ENCODE measurements at regions not wholly inside any gene's neighbourhood (a gene's known extent, or its start where the extent isn't known, plus 50 kb on each side); places are given as distances from the start of the nearest gene placed in this dataset.
"Not testable (repeated sequence)": the region's sequence is repeated elsewhere in the genome, so short reads cannot be mapped to it uniquely, and the experiment has no call there.

GRCh38 chr22:49453771-49454170 lies 373.9 kb downstream of the BRD1 start:
- no peak for DNase-seq (ENCODE audit: low read depth)
- TF ChIP-seq CTCF (IDR thresholded peaks at IDR 0.05; ENCODE audit: low read depth, low read length) (no peak), MYC (IDR thresholded peaks at IDR 0.05; ENCODE audit: low read depth, low read length) (no peak), MAX (IDR thresholded peaks at IDR 0.05; ENCODE audit: low read depth, low read length) (no peak), POLR2A (IDR thresholded peaks at IDR 0.05; ENCODE audit: extremely low read depth, insufficient read length) (no peak)
- no peak overlapping the region for H3K4me3 ChIP-seq (ENCODE audit: low read depth, low read length)

- DNase-seq (ENCODE audit: low read depth); H3K4me3 ChIP-seq (ENCODE audit: low read depth, low read length): not testable (repeated sequence)
Observed at GRCh38 chr22:49453019-49453418, 374.7 kb downstream of the BRD1 start.

- H3K4me3 ChIP-seq (ENCODE audit: low read depth, low read length): no peak overlapping the region
- TF ChIP-seq POLR2A (IDR thresholded peaks at IDR 0.05; ENCODE audit: extremely low read depth, insufficient read length) (no peak), MYC (IDR thresholded peaks at IDR 0.05; ENCODE audit: low read depth, low read length) (no peak), CTCF (IDR thresholded peaks at IDR 0.05; ENCODE audit: low read depth, low read length) (no peak), MAX (IDR thresholded peaks at IDR 0.05; ENCODE audit: low read depth, low read length) (no peak)
- DNase-seq (ENCODE audit: low read depth): no peak
Observed at GRCh38 chr22:49452362-49452946, 375.2 kb downstream of the BRD1 start.

GRCh38 chr22:49451070-49451840 lies 376.4 kb downstream of the BRD1 start:
- TF ChIP-seq MYC (IDR thresholded peaks at IDR 0.05; ENCODE audit: low read depth, low read length): no peak
- no peak for TF ChIP-seq POLR2A (IDR thresholded peaks at IDR 0.05; ENCODE audit: extremely low read depth, insufficient read length)
- no peak for TF ChIP-seq CTCF (IDR thresholded peaks at IDR 0.05; ENCODE audit: low read depth, low read length)
- no peak for TF ChIP-seq MAX (IDR thresholded peaks at IDR 0.05; ENCODE audit: low read depth, low read length)
- no peak overlapping the region for H3K4me3 ChIP-seq (ENCODE audit: low read depth, low read length)
- DNase-seq (ENCODE audit: low read depth): no peak

- DNase-seq (ENCODE audit: low read depth): no peak
- no peak overlapping the region for H3K4me3 ChIP-seq (ENCODE audit: low read depth, low read length)
- TF ChIP-seq CTCF (IDR thresholded peaks at IDR 0.05; ENCODE audit: low read depth, low read length) (no peak), MYC (IDR thresholded peaks at IDR 0.05; ENCODE audit: low read depth, low read length) (no peak), POLR2A (IDR thresholded peaks at IDR 0.05; ENCODE audit: extremely low read depth, insufficient read length) (no peak), MAX (IDR thresholded peaks at IDR 0.05; ENCODE audit: low read depth, low read length) (no peak)
Observed at GRCh38 chr22:49450498-49450897, 377.2 kb downstream of the BRD1 start.

- TF ChIP-seq MYC (IDR thresholded peaks at IDR 0.05; ENCODE audit: low read depth, low read length): no peak
- no peak for TF ChIP-seq CTCF (IDR thresholded peaks at IDR 0.05; ENCODE audit: low read depth, low read length)
- no peak for TF ChIP-seq POLR2A (IDR thresholded peaks at IDR 0.05; ENCODE audit: extremely low read depth, insufficient read length)
- TF ChIP-seq MAX (IDR thresholded peaks at IDR 0.05; ENCODE audit: low read depth, low read length): no peak
- DNase-seq (ENCODE audit: low read depth): no peak
- no peak overlapping the region for H3K4me3 ChIP-seq (ENCODE audit: low read depth, low read length)
Observed at GRCh38 chr22:49449811-49450446, 377.7 kb downstream of the BRD1 start.

All from NB4 (cell line).